ENCODE measurements at regions not wholly inside any gene's neighbourhood (a gene's known extent, or its start where the extent isn't known, plus 50 kb on each side); places are given as distances from the start of the nearest gene placed in this dataset.

DNA sequence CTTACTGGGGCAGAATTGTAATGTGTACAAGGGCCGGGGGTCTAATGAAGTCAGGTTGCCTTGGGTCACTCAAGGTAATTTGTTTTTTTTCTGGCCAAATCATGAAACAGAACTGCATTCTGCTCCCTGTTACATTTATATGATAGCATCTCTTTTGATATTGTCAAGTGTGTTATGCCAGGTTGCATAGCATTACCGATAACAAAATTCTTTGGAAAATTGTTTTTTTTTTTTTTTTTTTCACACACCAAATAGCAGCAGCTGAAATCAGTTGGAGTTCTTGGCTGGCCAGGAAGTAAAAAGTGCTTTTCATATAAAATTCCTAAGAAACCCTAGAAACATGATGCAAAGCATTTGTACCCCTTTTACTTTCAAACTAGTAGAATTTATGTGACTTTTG is 282.6 kb upstream of the FN1 start:
- H3F3A ChIP-seq (ENCODE audit: insufficient read depth, low read length, poor library complexity, severe bottlenecking) = no peaks in the 10 kb centered on the region
- no peaks in the 10 kb centered on the region for H3K9me2 ChIP-seq (ENCODE audit: insufficient read depth, low read length)
- no peak overlapping the region for H3K27ac ChIP-seq (ENCODE audit: low read length)
- no peak overlapping the region for H3K4me3 ChIP-seq (ENCODE audit: low read length)
- H2AFZ ChIP-seq (ENCODE audit: low read depth, low read length) = no peak overlapping the region
- H3K36me3 ChIP-seq (ENCODE audit: insufficient read depth, low read length) = no peaks in the 10 kb centered on the region
- no peaks in the 10 kb centered on the region for H3K9me3 ChIP-seq (ENCODE audit: low read length)
- TF ChIP-seq, protein P1, sequence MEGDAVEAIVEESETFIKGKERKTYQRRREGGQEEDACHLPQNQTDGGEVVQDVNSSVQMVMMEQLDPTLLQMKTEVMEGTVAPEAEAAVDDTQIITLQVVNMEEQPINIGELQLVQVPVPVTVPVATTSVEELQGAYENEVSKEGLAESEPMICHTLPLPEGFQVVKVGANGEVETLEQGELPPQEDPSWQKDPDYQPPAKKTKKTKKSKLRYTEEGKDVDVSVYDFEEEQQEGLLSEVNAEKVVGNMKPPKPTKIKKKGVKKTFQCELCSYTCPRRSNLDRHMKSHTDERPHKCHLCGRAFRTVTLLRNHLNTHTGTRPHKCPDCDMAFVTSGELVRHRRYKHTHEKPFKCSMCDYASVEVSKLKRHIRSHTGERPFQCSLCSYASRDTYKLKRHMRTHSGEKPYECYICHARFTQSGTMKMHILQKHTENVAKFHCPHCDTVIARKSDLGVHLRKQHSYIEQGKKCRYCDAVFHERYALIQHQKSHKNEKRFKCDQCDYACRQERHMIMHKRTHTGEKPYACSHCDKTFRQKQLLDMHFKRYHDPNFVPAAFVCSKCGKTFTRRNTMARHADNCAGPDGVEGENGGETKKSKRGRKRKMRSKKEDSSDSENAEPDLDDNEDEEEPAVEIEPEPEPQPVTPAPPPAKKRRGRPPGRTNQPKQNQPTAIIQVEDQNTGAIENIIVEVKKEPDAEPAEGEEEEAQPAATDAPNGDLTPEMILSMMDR (IDR thresholded peaks at IDR 0.05; ENCODE audit: poor library complexity, severe bottlenecking) = no peak
- TF ChIP-seq, protein P2, sequence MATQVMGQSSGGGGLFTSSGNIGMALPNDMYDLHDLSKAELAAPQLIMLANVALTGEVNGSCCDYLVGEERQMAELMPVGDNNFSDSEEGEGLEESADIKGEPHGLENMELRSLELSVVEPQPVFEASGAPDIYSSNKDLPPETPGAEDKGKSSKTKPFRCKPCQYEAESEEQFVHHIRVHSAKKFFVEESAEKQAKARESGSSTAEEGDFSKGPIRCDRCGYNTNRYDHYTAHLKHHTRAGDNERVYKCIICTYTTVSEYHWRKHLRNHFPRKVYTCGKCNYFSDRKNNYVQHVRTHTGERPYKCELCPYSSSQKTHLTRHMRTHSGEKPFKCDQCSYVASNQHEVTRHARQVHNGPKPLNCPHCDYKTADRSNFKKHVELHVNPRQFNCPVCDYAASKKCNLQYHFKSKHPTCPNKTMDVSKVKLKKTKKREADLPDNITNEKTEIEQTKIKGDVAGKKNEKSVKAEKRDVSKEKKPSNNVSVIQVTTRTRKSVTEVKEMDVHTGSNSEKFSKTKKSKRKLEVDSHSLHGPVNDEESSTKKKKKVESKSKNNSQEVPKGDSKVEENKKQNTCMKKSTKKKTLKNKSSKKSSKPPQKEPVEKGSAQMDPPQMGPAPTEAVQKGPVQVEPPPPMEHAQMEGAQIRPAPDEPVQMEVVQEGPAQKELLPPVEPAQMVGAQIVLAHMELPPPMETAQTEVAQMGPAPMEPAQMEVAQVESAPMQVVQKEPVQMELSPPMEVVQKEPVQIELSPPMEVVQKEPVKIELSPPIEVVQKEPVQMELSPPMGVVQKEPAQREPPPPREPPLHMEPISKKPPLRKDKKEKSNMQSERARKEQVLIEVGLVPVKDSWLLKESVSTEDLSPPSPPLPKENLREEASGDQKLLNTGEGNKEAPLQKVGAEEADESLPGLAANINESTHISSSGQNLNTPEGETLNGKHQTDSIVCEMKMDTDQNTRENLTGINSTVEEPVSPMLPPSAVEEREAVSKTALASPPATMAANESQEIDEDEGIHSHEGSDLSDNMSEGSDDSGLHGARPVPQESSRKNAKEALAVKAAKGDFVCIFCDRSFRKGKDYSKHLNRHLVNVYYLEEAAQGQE (IDR thresholded peaks at IDR 0.05; ENCODE audit: borderline replicate concordance) = no peak
- TF ChIP-seq MXI1 (conservative IDR thresholded peaks at IDR 0.05; ENCODE audit: poor library complexity, severe bottlenecking) = no peak
- H3K79me2 ChIP-seq (replicated peaks; ENCODE audit: insufficient read depth, low read length) = no peaks in the 10 kb centered on the region
- H3K4me2 ChIP-seq (ENCODE audit: low read length) = no peak overlapping the region
- no peaks in the 10 kb centered on the region for H3K27me3 ChIP-seq (ENCODE audit: insufficient read depth, low read depth, low read length)
- no peaks in the 10 kb centered on the region for H4K20me1 ChIP-seq (ENCODE audit: insufficient read depth)
- H3K9ac ChIP-seq (ENCODE audit: low read length) = no peak overlapping the region

DNA sequence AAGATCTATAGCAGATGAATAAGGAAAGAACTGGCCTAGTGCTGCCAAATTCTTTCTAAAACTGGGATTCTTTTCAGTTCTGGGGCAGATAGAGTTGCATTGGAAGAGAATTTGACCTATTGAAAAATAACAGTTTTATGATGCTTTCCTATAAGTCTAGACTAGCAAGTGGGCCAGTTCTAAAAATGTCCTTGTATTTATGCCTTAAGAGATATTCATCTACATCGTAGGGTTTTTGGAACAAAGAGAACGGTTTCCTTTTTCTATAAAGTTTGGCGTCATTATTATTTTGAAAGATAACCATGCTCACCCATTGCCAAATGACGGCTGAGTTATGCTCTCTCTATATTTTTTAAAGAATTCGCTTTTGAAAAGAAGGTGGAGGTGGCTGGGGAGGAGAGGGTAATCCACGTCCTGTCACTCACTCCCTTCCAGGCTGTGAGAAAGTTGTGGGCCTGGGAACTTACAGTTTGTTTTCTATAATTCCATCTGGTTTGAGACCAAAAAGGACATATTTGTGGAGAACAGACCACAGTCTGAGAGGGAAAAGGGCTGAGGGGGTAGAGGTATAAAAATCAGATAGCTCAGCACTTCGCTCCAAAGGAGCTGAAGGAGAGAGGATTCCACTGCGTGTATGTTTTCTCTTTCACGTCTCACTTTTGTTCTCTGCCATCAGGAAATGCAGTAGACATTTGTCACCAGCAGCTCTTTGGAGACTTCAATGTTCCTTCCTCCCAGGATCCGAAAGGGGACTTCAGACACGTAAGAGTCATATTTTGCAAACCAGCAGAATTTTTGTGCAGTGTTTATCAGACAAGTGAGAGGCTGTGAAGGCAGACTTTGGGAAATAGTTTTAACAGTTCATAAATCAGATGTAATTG is 281.9 kb upstream of the FN1 start:
- H3K4me3 ChIP-seq (ENCODE audit: low read length) = no peak overlapping the region
- no peaks in the 10 kb centered on the region for H3K9me3 ChIP-seq (ENCODE audit: low read length)
- H3K4me2 ChIP-seq (ENCODE audit: low read length) = no peak overlapping the region
- no peaks in the 10 kb centered on the region for H4K20me1 ChIP-seq (ENCODE audit: insufficient read depth)
- no peak overlapping the region for H2AFZ ChIP-seq (ENCODE audit: low read depth, low read length)
- H3K27ac ChIP-seq (ENCODE audit: low read length) = no peak overlapping the region
- no peaks in the 10 kb centered on the region for H3K9me2 ChIP-seq (ENCODE audit: insufficient read depth, low read length)
- H3K79me2 ChIP-seq (replicated peaks; ENCODE audit: insufficient read depth, low read length) = no peaks in the 10 kb centered on the region
- H3K9ac ChIP-seq (ENCODE audit: low read length) = no peak overlapping the region
- no peaks in the 10 kb centered on the region for H3F3A ChIP-seq (ENCODE audit: insufficient read depth, low read length, poor library complexity, severe bottlenecking)
- no peaks in the 10 kb centered on the region for H3K27me3 ChIP-seq (ENCODE audit: insufficient read depth, low read depth, low read length)
- no peaks in the 10 kb centered on the region for H3K36me3 ChIP-seq (ENCODE audit: insufficient read depth, low read length)
- TF ChIP-seq POLR2AphosphoS5 (IDR thresholded peaks at IDR 0.05) (no peak), EP300 (conservative IDR thresholded peaks at IDR 0.05; ENCODE audit: poor library complexity, severe bottlenecking) (no peak), TAF1 (IDR thresholded peaks at IDR 0.05; ENCODE audit: low read depth) (no peak), SMC3 (conservative IDR thresholded peaks at IDR 0.05; ENCODE audit: poor library complexity) (no peak)
- TF ChIP-seq, protein P1 (IDR thresholded peaks at IDR 0.05; ENCODE audit: poor library complexity, severe bottlenecking) = no peak

Data from neural cell (in vitro differentiated cells).